SK-N-SH treated with all-trans-retinoic acid at 6 μM for 48 hours (cell line): ENCODE measurements at regions not wholly inside any gene's neighbourhood (a gene's known extent, or its start where the extent isn't known, plus 50 kb on each side); places are given as distances from the start of the nearest gene placed in this dataset.

ENCODE experiments used
- ATAC-seq: fragments of 200-7000 bp; cut with Tn5 transposase; 3 replicates; pipeline ENCODE4 v1.9.1; 2020; ENCODE audit warnings: mild to moderate bottlenecking, moderate library complexity
- BACH2 ChIP-seq: fragments of 250-450 bp; sonication (Bioruptor Pico); IDR thresholded peaks from 2 replicates; pipeline ENCODE4 v1.9.0; 2021; ENCODE audit warnings: mild to moderate bottlenecking, borderline replicate concordance
- CREB5 ChIP-seq: fragments of 250-450 bp; sonication (Bioruptor Pico); IDR thresholded peaks from 2 replicates; pipeline ENCODE4 v1.5.1; 2020; ENCODE audit warnings: low read depth, mild to moderate bottlenecking, moderate library complexity
- CSDC2 ChIP-seq: fragments of 250-450 bp; sonication (Bioruptor Pico); IDR thresholded peaks from 2 replicates; pipeline ENCODE4 v1.5.0; 2020; ENCODE audit warnings: mild to moderate bottlenecking, moderate library complexity
- ESRRG ChIP-seq: fragments of 250-450 bp; sonication (Bioruptor Pico); IDR thresholded peaks from 2 replicates; pipeline ENCODE4 v1.6.1; 2021; ENCODE audit warnings: mild to moderate bottlenecking
- GLIS3 ChIP-seq: fragments of 250-450 bp; sonication (Bioruptor Pico); IDR thresholded peaks from 2 replicates; pipeline ENCODE4 v1.5.0; 2020; ENCODE audit warnings: mild to moderate bottlenecking, moderate library complexity
- ISL1 ChIP-seq: fragments of 250-450 bp; sonication (Bioruptor Pico); IDR thresholded peaks from 2 replicates; pipeline ENCODE4 v2.1.2; 2022; ENCODE audit warnings: mild to moderate bottlenecking, moderate library complexity
- OSR1 ChIP-seq: fragments of 250-450 bp; sonication (Bioruptor Pico); IDR thresholded peaks from 2 replicates; pipeline ENCODE4 v1.8.0; 2022; ENCODE audit warnings: moderate library complexity, mild to moderate bottlenecking, inconsistent platforms
- PATZ1 ChIP-seq: fragments of 250-450 bp; sonication (Bioruptor Pico); IDR thresholded peaks from 2 replicates; pipeline ENCODE4 v1.8.0; 2020; ENCODE audit warnings: mild to moderate bottlenecking, moderate library complexity, borderline replicate concordance
- POU6F1 ChIP-seq: fragments of 250-450 bp; sonication (Bioruptor Pico); IDR thresholded peaks from 2 replicates; pipeline ENCODE4 v1.8.0; 2021; ENCODE audit warnings: low read depth, mild to moderate bottlenecking, moderate library complexity, borderline replicate concordance
- RARB ChIP-seq: fragments of 250-450 bp; sonication (Bioruptor Pico); IDR thresholded peaks from 2 replicates; pipeline ENCODE4 v1.8.0; 2021; ENCODE audit warnings: mild to moderate bottlenecking, moderate library complexity
- SNAI2 ChIP-seq: fragments of 250-450 bp; sonication (Bioruptor Pico); IDR thresholded peaks from 2 replicates; pipeline ENCODE4 v1.5.0; 2020; ENCODE audit warnings: mild to moderate bottlenecking, moderate library complexity
- TCF4 ChIP-seq: fragments of 250-450 bp; sonication (Bioruptor Pico); IDR thresholded peaks from 2 replicates; pipeline ENCODE4 v1.8.0; 2021; ENCODE audit warnings: mild to moderate bottlenecking, moderate library complexity, borderline replicate concordance
- TOX ChIP-seq: fragments of 250-450 bp; sonication (Bioruptor Pico); IDR thresholded peaks from 2 replicates; pipeline ENCODE4 v1.8.0; 2021; ENCODE audit warnings: mild to moderate bottlenecking, moderate library complexity, borderline replicate concordance
- TSHZ2 ChIP-seq: fragments of 250-450 bp; sonication (Bioruptor Pico); IDR thresholded peaks from 2 replicates; pipeline ENCODE4 v1.5.0; 2020; ENCODE audit warnings: mild to moderate bottlenecking, moderate library complexity
- ZC3H10 ChIP-seq: fragments of 250-450 bp; sonication (Bioruptor Pico); IDR thresholded peaks from 2 replicates; pipeline ENCODE4 v1.5.1; 2021; ENCODE audit warnings: mild to moderate bottlenecking, moderate library complexity
- ZFP3 ChIP-seq: fragments of 250-450 bp; sonication (Bioruptor Pico); IDR thresholded peaks from 2 replicates; pipeline ENCODE4 v1.5.0; 2020; ENCODE audit warnings: mild to moderate bottlenecking, moderate library complexity
- ZFP30 ChIP-seq: fragments of 450-650 bp; formaldehyde crosslinking; IDR thresholded peaks from 2 replicates; pipeline ENCODE4 v1.5.0; 2022; ENCODE audit warnings: mild to moderate bottlenecking, moderate library complexity
- ZNF565 ChIP-seq: fragments of 450-650 bp; formaldehyde crosslinking; conservative IDR thresholded peaks from 2 replicates; pipeline ENCODE4 v1.5.0; 2020; ENCODE audit warnings: low read depth, mild to moderate bottlenecking, moderate library complexity
- ZNF70 ChIP-seq: fragments of 450-650 bp; formaldehyde crosslinking; IDR thresholded peaks from 2 replicates; pipeline ENCODE4 v1.5.0; 2020; ENCODE audit warnings: mild to moderate bottlenecking, moderate library complexity

GRCh38 chr4:188495169-188495568, 355.9 kb downstream of the TRIML1 start:
- no peak for ATAC-seq
- no peak for TF ChIP-seq TSHZ2 (CRISPR knock-in tag)
- TF ChIP-seq ZFP3 (CRISPR knock-in tag) = no peak
- TF ChIP-seq ZFP30 (CRISPR knock-in tag) = no peak
- no peak for TF ChIP-seq SNAI2 (CRISPR knock-in tag)
- no peak for TF ChIP-seq ESRRG (CRISPR knock-in tag)
- no peak for TF ChIP-seq BACH2 (CRISPR knock-in tag)
- TF ChIP-seq POU6F1 (CRISPR knock-in tag) = no peak
- no peak for TF ChIP-seq ZC3H10
- no peak for TF ChIP-seq OSR1 (CRISPR knock-in tag)
- no peak for TF ChIP-seq PATZ1 (CRISPR knock-in tag)
- TF ChIP-seq RARB = no peak
- no peak for TF ChIP-seq ZNF565
- TF ChIP-seq GLIS3 (CRISPR knock-in tag) = no peak
- no peak for TF ChIP-seq TOX
- no peak for TF ChIP-seq CSDC2 (CRISPR knock-in tag)
- TF ChIP-seq CREB5 (CRISPR knock-in tag) = no peak
- TF ChIP-seq, all 23 proteins: peak for 0

GRCh38 chr4:188511431-188511830, 372.2 kb downstream of the TRIML1 start:
- ATAC-seq = no peak
- TF ChIP-seq ESRRG (CRISPR knock-in tag) = no peak
- no peak for TF ChIP-seq GLIS3 (CRISPR knock-in tag)
- TF ChIP-seq CREB5 (CRISPR knock-in tag) = no peak
- TF ChIP-seq PATZ1 (CRISPR knock-in tag) = no peak
- TF ChIP-seq ZNF70 (CRISPR knock-in tag) = no peak
- TF ChIP-seq TCF4 (CRISPR knock-in tag) = no peak

- ATAC-seq = no peak
- TF ChIP-seq OSR1 (CRISPR knock-in tag) (no peak), RARB (no peak), ZC3H10 (no peak), PATZ1 (CRISPR knock-in tag) (no peak), GLIS3 (CRISPR knock-in tag) (no peak), CREB5 (CRISPR knock-in tag) (no peak), ISL1 (no peak), POU6F1 (CRISPR knock-in tag) (no peak), ESRRG (CRISPR knock-in tag) (no peak)
Observed at GRCh38 chr4:188532751-188533150, 393.5 kb downstream of the TRIML1 start.
